Prostate gland (tissue), 2 donors: ENCODE measurements at regions not wholly inside any gene's neighbourhood (a gene's known extent, or its start where the extent isn't known, plus 50 kb on each side); places are given as distances from the start of the nearest gene placed in this dataset.

Experiments
- DNase-seq: peaks from one replicate; pipeline ENCODE4 v3.0.0-alpha.2; 2019; ENCODE audit warnings: low spot score
- H3K27ac ChIP-seq, 2 donors: fragments of 200-600 bp; sonication (generic); 2 replicates each; pipeline ENCODE4 v1.5.1; 2017 to 2019
- H3K27me3 ChIP-seq: fragments of 200-600 bp; sonication (generic); replicated peaks from 2 replicates; pipeline ENCODE4 v1.5.1; 2019; ENCODE audit not compliant: insufficient read depth
- H3K36me3 ChIP-seq, 2 donors: fragments of 200-600 bp; sonication (generic); 1 replicate in 1 of 2; 2 replicates in 1 of 2; pipeline versions ENCODE4 v1.5.1 to v1.8.1; 2017 to 2019
- H3K4me1 ChIP-seq: fragments of 200-600 bp; sonication (generic); replicated peaks from 2 replicates; pipeline ENCODE4 v1.5.1; 2019
- H3K4me3 ChIP-seq, 2 donors: fragments of 200-600 bp; sonication (generic); 2 replicates each; pipeline ENCODE4 v1.5.1; 2017 to 2019
- H3K9me3 ChIP-seq: fragments of 200-600 bp; sonication (generic); 2 replicates; pipeline ENCODE4 v1.5.1; 2017
- POLR2A ChIP-seq: fragments of 450-650 bp; IDR thresholded peaks from one replicate; pipeline ENCODE4 v1.6.1; 2016; ENCODE audit warnings: antibody characterized with exemption, mild to moderate bottlenecking
- POLR2AphosphoS5 ChIP-seq: sonication (generic); formaldehyde crosslinking; IDR thresholded peaks from one replicate; pipeline ENCODE4 v1.6.1; 2017; ENCODE audit warnings: antibody characterized with exemption
- WGBS: methylation state at CpG from one replicate; pipeline ENCODE4 v1.1.5; 2018; 5-methylcytosine and 5-hydroxymethylcytosine counted together
- intact Hi-C: fragments of 100-400 bp; cut with DNase I; formaldehyde crosslinking; loops from one replicate; pipeline ENCODE4 v1.14.2; 2022
- TF ChIP-seq, protein P1 (sequence below), 4 experiments: fragments of 200-600 bp in 2 of 4; fragments of 450-650 bp in 2 of 4; sonication (generic) in 2 of 4; IDR thresholded peaks; 1 replicate in 3 of 4; 2 replicates in 1 of 4; pipeline ENCODE4 v1.5.1; 2016 to 2019; ENCODE audit warnings: antibody characterized with exemption in 4 of 4, mild to moderate bottlenecking in 2 of 4, moderate library complexity in 2 of 4

- no peak for DNase-seq
- Histone ChIP-seq H3K9me3 (no peaks in the 10 kb centered on the region), H3K4me1 (no peaks in the 10 kb centered on the region), H3K36me3 (no peaks in the 10 kb centered on the region), H3K4me3 (no peak overlapping the region), H3K27me3 (no peaks in the 10 kb centered on the region), H3K27ac (no peak overlapping the region)
- intact Hi-C loops, result no loop called here
- 43% methylated on average over 2 of the region's 2 CpGs for WGBS
- TF ChIP-seq, protein P1, sequence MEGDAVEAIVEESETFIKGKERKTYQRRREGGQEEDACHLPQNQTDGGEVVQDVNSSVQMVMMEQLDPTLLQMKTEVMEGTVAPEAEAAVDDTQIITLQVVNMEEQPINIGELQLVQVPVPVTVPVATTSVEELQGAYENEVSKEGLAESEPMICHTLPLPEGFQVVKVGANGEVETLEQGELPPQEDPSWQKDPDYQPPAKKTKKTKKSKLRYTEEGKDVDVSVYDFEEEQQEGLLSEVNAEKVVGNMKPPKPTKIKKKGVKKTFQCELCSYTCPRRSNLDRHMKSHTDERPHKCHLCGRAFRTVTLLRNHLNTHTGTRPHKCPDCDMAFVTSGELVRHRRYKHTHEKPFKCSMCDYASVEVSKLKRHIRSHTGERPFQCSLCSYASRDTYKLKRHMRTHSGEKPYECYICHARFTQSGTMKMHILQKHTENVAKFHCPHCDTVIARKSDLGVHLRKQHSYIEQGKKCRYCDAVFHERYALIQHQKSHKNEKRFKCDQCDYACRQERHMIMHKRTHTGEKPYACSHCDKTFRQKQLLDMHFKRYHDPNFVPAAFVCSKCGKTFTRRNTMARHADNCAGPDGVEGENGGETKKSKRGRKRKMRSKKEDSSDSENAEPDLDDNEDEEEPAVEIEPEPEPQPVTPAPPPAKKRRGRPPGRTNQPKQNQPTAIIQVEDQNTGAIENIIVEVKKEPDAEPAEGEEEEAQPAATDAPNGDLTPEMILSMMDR (IDR thresholded peaks at IDR 0.05), result no peak
- TF ChIP-seq POLR2A, result no peak
- TF ChIP-seq POLR2AphosphoS5, result no peak
These were observed 118.7 kb upstream of the NUDT7 start for GRCh38 chr16:77603656-77604055.

DNA sequence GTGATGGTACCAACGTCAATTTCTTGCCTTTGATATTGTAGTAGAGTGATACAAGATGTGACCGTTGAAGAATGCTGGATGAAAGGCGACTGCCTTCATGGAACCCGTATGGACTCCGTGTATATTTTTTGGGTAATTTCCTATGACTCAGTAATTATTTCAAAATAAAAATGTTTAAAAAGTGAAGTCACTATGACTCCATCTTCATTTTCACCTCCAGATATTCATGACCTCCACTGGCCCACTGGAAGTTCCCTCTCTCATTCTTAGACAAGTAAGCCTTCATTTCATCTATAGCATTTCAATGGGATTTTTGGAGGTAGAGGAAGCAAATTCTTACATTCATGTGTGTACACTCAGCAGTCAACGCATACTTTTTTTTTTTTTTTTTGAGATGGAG is 111.8 kb upstream of the NUDT7 start:
- no peaks in the 10 kb centered on the region for H3K36me3 ChIP-seq
- H3K9me3 ChIP-seq, result no peaks in the 10 kb centered on the region
- WGBS, result 82% methylated on average over 6 of the region's 6 CpGs
- H3K27me3 ChIP-seq, result no peaks in the 10 kb centered on the region
- no peak overlapping the region for H3K27ac ChIP-seq
- DNase-seq, result no peak
- no peaks in the 10 kb centered on the region for H3K4me1 ChIP-seq
- intact Hi-C loops, result no loop called here
- no peak overlapping the region for H3K4me3 ChIP-seq
- TF ChIP-seq POLR2AphosphoS5, result no peak
- TF ChIP-seq, protein P1 (IDR thresholded peaks at IDR 0.05), result no peak
- TF ChIP-seq POLR2A, result no peak

- intact Hi-C loops, result no loop called here
- H3K27me3 ChIP-seq, result no peaks in the 10 kb centered on the region
- 76% methylated on average over 2 of the region's 2 CpGs for WGBS
- no peaks in the 10 kb centered on the region for H3K9me3 ChIP-seq
- no peaks in the 10 kb centered on the region for H3K36me3 ChIP-seq
- DNase-seq, result no peak
- no peak overlapping the region for H3K4me3 ChIP-seq
- no peaks in the 10 kb centered on the region for H3K4me1 ChIP-seq
- TF ChIP-seq POLR2A, result no peak
- TF ChIP-seq, protein P1 (IDR thresholded peaks at IDR 0.05), result no peak
- TF ChIP-seq POLR2AphosphoS5, result no peak
- no peak overlapping the region for H3K27ac ChIP-seq
These were observed 110.9 kb upstream of the NUDT7 start for GRCh38 chr16:77611386-77611785.

- Histone ChIP-seq H3K27me3 (no peaks in the 10 kb centered on the region), H3K36me3 (no peaks in the 10 kb centered on the region), H3K4me3 (no peak overlapping the region), H3K27ac (no peak overlapping the region), H3K9me3 (no peaks in the 10 kb centered on the region), H3K4me1 (no peaks in the 10 kb centered on the region)
- WGBS, result 52% methylated on average over 3 of the region's 3 CpGs
- no peak for TF ChIP-seq POLR2AphosphoS5
- TF ChIP-seq, protein P1 (IDR thresholded peaks at IDR 0.05), result no peak
- no peak for TF ChIP-seq POLR2A
- intact Hi-C loops, result no loop called here
- DNase-seq, result no peak
These were observed 109.7 kb upstream of the NUDT7 start for GRCh38 chr16:77612596-77612995.

DNA sequence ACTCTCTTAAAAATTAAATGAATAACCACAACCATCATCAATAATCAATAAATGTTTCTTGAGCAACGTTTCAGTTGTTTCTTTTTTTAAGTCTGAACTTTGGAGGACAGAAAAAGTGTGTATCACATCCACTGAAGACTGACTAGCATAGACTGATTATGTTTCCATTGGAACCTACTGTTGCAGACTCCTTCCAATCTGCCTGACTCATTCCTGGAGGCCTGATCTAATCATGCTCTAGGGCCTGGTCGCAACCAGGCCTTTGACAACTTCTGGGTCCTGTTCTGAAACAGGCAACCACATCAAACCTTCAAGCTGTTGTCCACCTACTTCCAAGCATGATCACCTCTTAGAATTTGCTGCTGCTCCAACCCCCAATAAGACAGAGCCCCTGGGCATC is 109.2 kb upstream of the NUDT7 start:
- H3K27ac ChIP-seq, result no peak overlapping the region
- H3K4me1 ChIP-seq, result no peaks in the 10 kb centered on the region
- 55% methylated on average over 2 of the region's 2 CpGs for WGBS
- no peaks in the 10 kb centered on the region for H3K36me3 ChIP-seq
- no peaks in the 10 kb centered on the region for H3K27me3 ChIP-seq
- no peak for DNase-seq
- TF ChIP-seq POLR2AphosphoS5 (no peak), POLR2A (no peak)
- TF ChIP-seq, protein P1 (IDR thresholded peaks at IDR 0.05), result no peak
- H3K4me3 ChIP-seq, result no peak overlapping the region
- H3K9me3 ChIP-seq, result no peaks in the 10 kb centered on the region
- intact Hi-C loops, result no loop called here
